ENCODE measurements at regions not wholly inside any gene's neighbourhood (a gene's known extent, or its start where the extent isn't known, plus 50 kb on each side); places are given as distances from the start of the nearest gene placed in this dataset.

GRCh38 chr16:65665586-65665985 lies 543.7 kb upstream of the CDH11 start:
- DNase-seq: no peak
- no peak overlapping the region for H3K27ac ChIP-seq (ENCODE audit: low read length)

GRCh38 chr16:65663774-65664173 lies 541.9 kb upstream of the CDH11 start:
- no peak overlapping the region for H3K27ac ChIP-seq (ENCODE audit: low read length)
- H3K4me3 ChIP-seq (ENCODE audit: low read length): no peak overlapping the region
- no CpG with 5 or more reads among the region's 3 CpGs for WGBS (ENCODE audit: insufficient coverage, low lambda C conversion rate)
- no peaks in the 10 kb centered on the region for H3K36me3 ChIP-seq (ENCODE audit: control insufficient read depth, insufficient read depth, low read length)
- no peaks in the 10 kb centered on the region for H3K9me3 ChIP-seq (ENCODE audit: control insufficient read depth, low read depth, low read length)
- no peak for DNase-seq
- no peaks in the 10 kb centered on the region for H3K4me1 ChIP-seq (ENCODE audit: control insufficient read depth, insufficient read depth, low read length)
- no peaks in the 10 kb centered on the region for H3K27me3 ChIP-seq (ENCODE audit: control insufficient read depth, insufficient read depth, low read length)

More at GRCh38 chr16:65665586-65665985, 543.7 kb upstream of the CDH11 start:
- H3K27me3 ChIP-seq (ENCODE audit: control insufficient read depth, insufficient read depth, low read length): no peaks in the 10 kb centered on the region
- WGBS (ENCODE audit: insufficient coverage, low lambda C conversion rate): no CpG with 5 or more reads among the region's 3 CpGs
- no peak overlapping the region for H3K4me3 ChIP-seq (ENCODE audit: low read length)
- H3K9me3 ChIP-seq (ENCODE audit: control insufficient read depth, low read depth, low read length): no peaks in the 10 kb centered on the region
- no peaks in the 10 kb centered on the region for H3K36me3 ChIP-seq (ENCODE audit: control insufficient read depth, insufficient read depth, low read length)
- no peaks in the 10 kb centered on the region for H3K4me1 ChIP-seq (ENCODE audit: control insufficient read depth, insufficient read depth, low read length)

- DNase-seq: no peak
- Histone ChIP-seq H3K4me3 (ENCODE audit: low read length) (no peak overlapping the region), H3K9me3 (ENCODE audit: control insufficient read depth, low read depth, low read length) (no peaks in the 10 kb centered on the region), H3K27me3 (ENCODE audit: control insufficient read depth, insufficient read depth, low read length) (no peaks in the 10 kb centered on the region), H3K36me3 (ENCODE audit: control insufficient read depth, insufficient read depth, low read length) (no peaks in the 10 kb centered on the region), H3K4me1 (ENCODE audit: control insufficient read depth, insufficient read depth, low read length) (no peaks in the 10 kb centered on the region), H3K27ac (ENCODE audit: low read length) (no peak overlapping the region)
- WGBS (ENCODE audit: insufficient coverage, low lambda C conversion rate): no CpG with 5 or more reads among the region's 4 CpGs
Measured at GRCh38 chr16:65662256-65662655, 540.4 kb upstream of the CDH11 start.

GRCh38 chr16:65661558-65661957 lies 539.7 kb upstream of the CDH11 start:
- Histone ChIP-seq H3K4me3 (ENCODE audit: low read length) (no peak overlapping the region), H3K9me3 (ENCODE audit: control insufficient read depth, low read depth, low read length) (no peaks in the 10 kb centered on the region), H3K27ac (ENCODE audit: low read length) (no peak overlapping the region), H3K36me3 (ENCODE audit: control insufficient read depth, insufficient read depth, low read length) (no peaks in the 10 kb centered on the region), H3K4me1 (ENCODE audit: control insufficient read depth, insufficient read depth, low read length) (no peaks in the 10 kb centered on the region), H3K27me3 (ENCODE audit: control insufficient read depth, insufficient read depth, low read length) (no peaks in the 10 kb centered on the region)
- WGBS (ENCODE audit: insufficient coverage, low lambda C conversion rate): 73% methylated on average over 4 of the region's 5 CpGs
- no peak for DNase-seq

GRCh38 chr16:65660390-65660789 lies 538.5 kb upstream of the CDH11 start:
- no peak for DNase-seq
- Histone ChIP-seq H3K4me1 (ENCODE audit: control insufficient read depth, insufficient read depth, low read length) (no peaks in the 10 kb centered on the region), H3K36me3 (ENCODE audit: control insufficient read depth, insufficient read depth, low read length) (no peaks in the 10 kb centered on the region), H3K4me3 (ENCODE audit: low read length) (no peak overlapping the region), H3K27ac (ENCODE audit: low read length) (no peak overlapping the region), H3K27me3 (ENCODE audit: control insufficient read depth, insufficient read depth, low read length) (no peaks in the 10 kb centered on the region), H3K9me3 (ENCODE audit: control insufficient read depth, low read depth, low read length) (no peaks in the 10 kb centered on the region)
- WGBS (ENCODE audit: insufficient coverage, low lambda C conversion rate): no CpG with 5 or more reads among the region's 5 CpGs

- H3K4me3 ChIP-seq (ENCODE audit: low read length): no peak overlapping the region
- H3K27me3 ChIP-seq (ENCODE audit: control insufficient read depth, insufficient read depth, low read length): no peaks in the 10 kb centered on the region
- no peak overlapping the region for H3K27ac ChIP-seq (ENCODE audit: low read length)
- WGBS (ENCODE audit: insufficient coverage, low lambda C conversion rate): no CpG with 5 or more reads among the region's 7 CpGs
- no peak for DNase-seq
- H3K36me3 ChIP-seq (ENCODE audit: control insufficient read depth, insufficient read depth, low read length): no peaks in the 10 kb centered on the region
- H3K9me3 ChIP-seq (ENCODE audit: control insufficient read depth, low read depth, low read length): no peaks in the 10 kb centered on the region
- H3K4me1 ChIP-seq (ENCODE audit: control insufficient read depth, insufficient read depth, low read length): no peaks in the 10 kb centered on the region
Measured at GRCh38 chr16:65659758-65660157, 537.9 kb upstream of the CDH11 start.

- H3K4me3 ChIP-seq (ENCODE audit: low read length): no peak overlapping the region
- no peaks in the 10 kb centered on the region for H3K4me1 ChIP-seq (ENCODE audit: control insufficient read depth, insufficient read depth, low read length)
- no peaks in the 10 kb centered on the region for H3K9me3 ChIP-seq (ENCODE audit: control insufficient read depth, low read depth, low read length)
- H3K36me3 ChIP-seq (ENCODE audit: control insufficient read depth, insufficient read depth, low read length): no peaks in the 10 kb centered on the region
- H3K27ac ChIP-seq (ENCODE audit: low read length): no peak overlapping the region
- no CpG with 5 or more reads among the region's 2 CpGs for WGBS (ENCODE audit: insufficient coverage, low lambda C conversion rate)
- no peaks in the 10 kb centered on the region for H3K27me3 ChIP-seq (ENCODE audit: control insufficient read depth, insufficient read depth, low read length)
- DNase-seq: no peak
Measured at GRCh38 chr16:65658787-65659220, 536.9 kb upstream of the CDH11 start.

- no peak for DNase-seq
- WGBS (ENCODE audit: insufficient coverage, low lambda C conversion rate): no CpG with 5 or more reads among the region's 4 CpGs
- Histone ChIP-seq H3K27me3 (ENCODE audit: control insufficient read depth, insufficient read depth, low read length) (no peaks in the 10 kb centered on the region), H3K4me1 (ENCODE audit: control insufficient read depth, insufficient read depth, low read length) (no peaks in the 10 kb centered on the region), H3K36me3 (ENCODE audit: control insufficient read depth, insufficient read depth, low read length) (no peaks in the 10 kb centered on the region), H3K4me3 (ENCODE audit: low read length) (no peak overlapping the region), H3K9me3 (ENCODE audit: control insufficient read depth, low read depth, low read length) (no peaks in the 10 kb centered on the region), H3K27ac (ENCODE audit: low read length) (no peak overlapping the region)
Measured at GRCh38 chr16:65658349-65658748, 536.5 kb upstream of the CDH11 start.

GRCh38 chr16:65657556-65657955 lies 535.7 kb upstream of the CDH11 start:
- H3K27ac ChIP-seq (ENCODE audit: low read length): no peak overlapping the region
- no peak overlapping the region for H3K4me3 ChIP-seq (ENCODE audit: low read length)
- WGBS (ENCODE audit: insufficient coverage, low lambda C conversion rate): no CpG with 5 or more reads among the region's 1 CpG
- H3K36me3 ChIP-seq (ENCODE audit: control insufficient read depth, insufficient read depth, low read length): no peaks in the 10 kb centered on the region
- no peaks in the 10 kb centered on the region for H3K4me1 ChIP-seq (ENCODE audit: control insufficient read depth, insufficient read depth, low read length)
- H3K27me3 ChIP-seq (ENCODE audit: control insufficient read depth, insufficient read depth, low read length): no peaks in the 10 kb centered on the region
- DNase-seq: no peak
- H3K9me3 ChIP-seq (ENCODE audit: control insufficient read depth, low read depth, low read length): no peaks in the 10 kb centered on the region

GRCh38 chr16:65657071-65657494 lies 535.2 kb upstream of the CDH11 start:
- Histone ChIP-seq H3K27ac (ENCODE audit: low read length) (no peak overlapping the region), H3K4me1 (ENCODE audit: control insufficient read depth, insufficient read depth, low read length) (no peaks in the 10 kb centered on the region), H3K27me3 (ENCODE audit: control insufficient read depth, insufficient read depth, low read length) (no peaks in the 10 kb centered on the region), H3K4me3 (ENCODE audit: low read length) (no peak overlapping the region), H3K36me3 (ENCODE audit: control insufficient read depth, insufficient read depth, low read length) (no peaks in the 10 kb centered on the region), H3K9me3 (ENCODE audit: control insufficient read depth, low read depth, low read length) (no peaks in the 10 kb centered on the region)
- WGBS (ENCODE audit: insufficient coverage, low lambda C conversion rate): no CpG with 5 or more reads among the region's 6 CpGs
- no peak for DNase-seq

GRCh38 chr16:65655802-65656201 lies 533.9 kb upstream of the CDH11 start:
- Histone ChIP-seq H3K27me3 (ENCODE audit: control insufficient read depth, insufficient read depth, low read length) (no peaks in the 10 kb centered on the region), H3K9me3 (ENCODE audit: control insufficient read depth, low read depth, low read length) (no peaks in the 10 kb centered on the region), H3K4me3 (ENCODE audit: low read length) (no peak overlapping the region), H3K27ac (ENCODE audit: low read length) (no peak overlapping the region), H3K36me3 (ENCODE audit: control insufficient read depth, insufficient read depth, low read length) (no peaks in the 10 kb centered on the region), H3K4me1 (ENCODE audit: control insufficient read depth, insufficient read depth, low read length) (no peaks in the 10 kb centered on the region)
- DNase-seq: no peak
- WGBS (ENCODE audit: insufficient coverage, low lambda C conversion rate): no CpG with 5 or more reads among the region's 3 CpGs

All from large intestine (tissue), 3 donors.